Sigmoid colon (tissue), 6 donors: ENCODE measurements at regions not wholly inside any gene's neighbourhood (a gene's known extent, or its start where the extent isn't known, plus 50 kb on each side); places are given as distances from the start of the nearest gene placed in this dataset.

ENCODE experiments used
- DNase-seq: peaks from one replicate; pipeline ENCODE4 v3.0.0-alpha.2; 2019
- H3K27ac ChIP-seq, 4 donors: fragments of 200-600 bp; sonication (generic); one replicate each; pipeline ENCODE4 v1.5.1; 2016 to 2019; ENCODE audit warnings: mild to moderate bottlenecking in 1 of 4
- H3K27me3 ChIP-seq, 3 donors: fragments of 200-600 bp; sonication (generic); one replicate each; pipeline ENCODE4 v1.5.1; 2019; ENCODE audit warnings: mild to moderate bottlenecking in 1 of 3
- H3K36me3 ChIP-seq, 4 donors: fragments of 200-600 bp; sonication (generic); one replicate each; pipeline ENCODE4 v1.5.1; 2016 to 2019
- H3K4me1 ChIP-seq, 4 donors: fragments of 200-600 bp; sonication (generic); one replicate each; pipeline ENCODE4 v1.5.1; 2017 to 2019
- H3K4me3 ChIP-seq, 4 donors: fragments of 200-600 bp; sonication (generic); one replicate each; pipeline ENCODE4 v1.5.1; 2017 to 2019; ENCODE audit warnings: mild to moderate bottlenecking in 2 of 4, moderate library complexity in 1 of 4
- H3K9me3 ChIP-seq, 4 donors: fragments of 200-600 bp in 3 of 4; sonication (generic) in 3 of 4; one replicate each; pipeline versions ENCODE4 v1.5.1 to v1.6.1; 2013 to 2019
- EP300 ChIP-seq, 4 donors: sonication (generic); formaldehyde crosslinking; IDR thresholded peaks; one replicate each; pipeline ENCODE4 v1.6.1; 2017; ENCODE audit warnings: antibody characterized with exemption in 4 of 4
- POLR2A ChIP-seq, 2 donors: fragments of 450-650 bp; IDR thresholded peaks; one replicate each; pipeline ENCODE4 v1.6.1; 2016; ENCODE audit warnings: antibody characterized with exemption in 2 of 2, mild to moderate bottlenecking in 2 of 2, moderate library complexity in 2 of 2
- POLR2AphosphoS5 ChIP-seq, 4 donors: sonication (generic); formaldehyde crosslinking; IDR thresholded peaks; one replicate each; pipeline ENCODE4 v1.6.1; 2017; ENCODE audit warnings: antibody characterized with exemption in 4 of 4
- WGBS, 2 donors: extraction: QIAGEN DNeasy Blood & Tissue Kit; methylation state at CpG; one replicate each; pipeline ENCODE4 v1.1.7; 2013; 5-methylcytosine and 5-hydroxymethylcytosine counted together
- intact Hi-C: fragments of 100-400 bp; cut with DNase I; formaldehyde crosslinking; loops from one replicate; pipeline ENCODE4 v1.15.1; 2023
- TF ChIP-seq, protein P1 (sequence below), 4 experiments: fragments of 450-650 bp in 3 of 4; fragments of 200-600 bp in 1 of 4; IDR thresholded peaks; one replicate each; pipeline ENCODE4 v1.5.1; 2016 to 2019; ENCODE audit warnings: antibody characterized with exemption in 4 of 4, mild to moderate bottlenecking in 3 of 4, moderate library complexity in 2 of 4
- donor health status: healthy with polysubstance abuse.
- donor health status: healthy.

DNA sequence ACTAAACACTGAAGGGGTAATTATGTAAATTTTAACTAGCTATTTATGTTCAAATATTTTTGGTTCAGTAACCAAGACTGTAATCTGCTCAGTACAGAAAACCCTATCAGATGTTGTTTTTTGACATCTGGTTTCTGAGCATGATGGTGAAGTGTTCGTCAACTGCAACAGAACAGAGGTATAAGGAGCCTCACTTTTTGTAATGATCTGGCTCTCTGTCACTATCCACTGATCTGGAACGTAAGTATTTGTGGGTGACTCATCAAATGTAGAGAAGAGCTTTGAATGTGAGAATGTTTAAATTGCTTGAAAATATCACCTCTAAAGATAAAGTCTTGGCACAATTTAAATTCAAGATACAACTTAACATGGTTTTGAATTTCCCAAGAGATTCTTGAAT, 213.6 kb upstream of the FAM98A start:
- TF ChIP-seq, protein P1, sequence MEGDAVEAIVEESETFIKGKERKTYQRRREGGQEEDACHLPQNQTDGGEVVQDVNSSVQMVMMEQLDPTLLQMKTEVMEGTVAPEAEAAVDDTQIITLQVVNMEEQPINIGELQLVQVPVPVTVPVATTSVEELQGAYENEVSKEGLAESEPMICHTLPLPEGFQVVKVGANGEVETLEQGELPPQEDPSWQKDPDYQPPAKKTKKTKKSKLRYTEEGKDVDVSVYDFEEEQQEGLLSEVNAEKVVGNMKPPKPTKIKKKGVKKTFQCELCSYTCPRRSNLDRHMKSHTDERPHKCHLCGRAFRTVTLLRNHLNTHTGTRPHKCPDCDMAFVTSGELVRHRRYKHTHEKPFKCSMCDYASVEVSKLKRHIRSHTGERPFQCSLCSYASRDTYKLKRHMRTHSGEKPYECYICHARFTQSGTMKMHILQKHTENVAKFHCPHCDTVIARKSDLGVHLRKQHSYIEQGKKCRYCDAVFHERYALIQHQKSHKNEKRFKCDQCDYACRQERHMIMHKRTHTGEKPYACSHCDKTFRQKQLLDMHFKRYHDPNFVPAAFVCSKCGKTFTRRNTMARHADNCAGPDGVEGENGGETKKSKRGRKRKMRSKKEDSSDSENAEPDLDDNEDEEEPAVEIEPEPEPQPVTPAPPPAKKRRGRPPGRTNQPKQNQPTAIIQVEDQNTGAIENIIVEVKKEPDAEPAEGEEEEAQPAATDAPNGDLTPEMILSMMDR (IDR thresholded peaks at IDR 0.05): no peak
- no peak for TF ChIP-seq EP300 (IDR thresholded peaks at IDR 0.05)
- TF ChIP-seq POLR2AphosphoS5 (IDR thresholded peaks at IDR 0.05): no peak
- no peak for TF ChIP-seq POLR2A (IDR thresholded peaks at IDR 0.05)
- 79 to 80% methylated on average over 2 of the region's 2 CpGs for WGBS, 2 donors
- Histone ChIP-seq H3K9me3 (no peaks in the 10 kb centered on the region), H3K27me3 (no peaks in the 10 kb centered on the region), H3K27ac (no peak overlapping the region), H3K4me1 (no peaks in the 10 kb centered on the region), H3K4me3 (no peak overlapping the region), H3K36me3 (no peaks in the 10 kb centered on the region)
- DNase-seq: no peak
- intact Hi-C loops: no loop called here

DNA sequence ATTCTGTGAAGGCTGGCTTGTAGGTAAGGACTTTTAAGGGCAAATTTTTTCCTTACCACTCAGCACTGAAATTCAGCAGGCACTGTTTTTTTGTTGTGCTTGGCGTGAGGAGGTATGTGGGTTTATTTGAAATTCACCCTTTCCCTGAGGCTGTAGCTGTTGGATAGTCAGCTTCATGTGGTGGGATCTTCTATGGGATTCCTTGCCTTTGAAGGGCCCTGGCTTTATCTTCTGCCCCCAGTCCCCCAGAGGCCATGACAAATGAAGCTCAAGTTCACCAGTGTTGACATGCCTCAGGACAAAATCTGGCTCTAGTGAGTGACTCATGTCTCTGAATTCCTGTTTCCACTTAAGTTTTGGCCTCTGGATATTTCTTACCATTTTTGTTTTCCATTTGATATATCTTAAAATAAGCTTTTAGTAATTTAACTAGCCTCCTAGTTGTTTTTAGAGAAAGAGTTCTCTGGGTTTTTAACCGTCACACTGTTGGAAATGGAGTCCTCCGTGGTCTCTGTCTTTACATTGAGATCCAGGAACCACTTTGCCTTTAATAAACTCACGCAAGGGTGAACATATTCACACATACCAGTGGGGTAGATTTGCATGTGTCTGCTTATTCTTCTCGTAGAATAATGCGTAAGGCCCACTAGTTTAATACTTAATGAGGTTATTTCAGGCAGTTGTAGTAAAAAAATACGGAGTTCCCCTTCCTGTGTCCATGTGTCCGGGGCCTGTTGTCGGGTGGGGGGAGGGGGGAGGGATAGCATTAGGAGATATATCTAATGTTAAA, 211.1 kb upstream of the FAM98A start:
- Histone ChIP-seq H3K27ac (no peak overlapping the region), H3K9me3 (no peaks in the 10 kb centered on the region), H3K27me3 (no peaks in the 10 kb centered on the region), H3K4me3 (no peak overlapping the region), H3K4me1 (no peaks in the 10 kb centered on the region), H3K36me3 (no peaks in the 10 kb centered on the region)
- intact Hi-C loops: no loop called here
- TF ChIP-seq POLR2A (IDR thresholded peaks at IDR 0.05) (no peak), EP300 (IDR thresholded peaks at IDR 0.05) (no peak), POLR2AphosphoS5 (IDR thresholded peaks at IDR 0.05) (no peak)
- TF ChIP-seq, protein P1 (IDR thresholded peaks at IDR 0.05): no peak
- no peak for DNase-seq
- WGBS, 2 donors: 82 to 85% methylated on average over 9 of the region's 9 CpGs

DNA sequence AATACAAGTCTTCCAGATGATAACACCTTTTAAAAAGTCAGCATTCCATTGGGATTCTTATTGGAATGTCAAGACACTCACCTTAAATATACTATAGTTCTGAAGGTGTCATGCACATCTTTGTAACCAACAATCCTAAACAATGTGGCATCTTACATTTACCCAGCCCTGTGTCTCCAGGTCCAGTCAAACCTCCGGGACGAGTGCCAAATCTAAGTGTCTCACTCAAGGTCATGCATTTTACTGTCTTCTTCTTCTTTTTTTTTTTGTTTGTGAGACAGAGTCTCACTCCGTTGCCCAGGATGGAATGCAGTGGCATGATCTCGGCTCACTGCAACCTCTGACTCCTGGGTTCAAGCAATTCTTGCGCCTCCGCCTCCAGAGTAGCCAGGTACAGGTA, 206.9 kb upstream of the FAM98A start:
- H3K9me3 ChIP-seq: peaks cover 0 to 4% (median 0%) of the 10 kb centered on the region in 4 donors
- no peaks in the 10 kb centered on the region for H3K36me3 ChIP-seq
- no peaks in the 10 kb centered on the region for H3K27me3 ChIP-seq
- no peak overlapping the region for H3K27ac ChIP-seq
- H3K4me3 ChIP-seq: no peak overlapping the region
- WGBS, 2 donors: 74 to 75% methylated on average over 6 of the region's 6 CpGs
- TF ChIP-seq, protein P1 (IDR thresholded peaks at IDR 0.05): no peak
- TF ChIP-seq POLR2AphosphoS5 (IDR thresholded peaks at IDR 0.05): no peak
- TF ChIP-seq EP300 (IDR thresholded peaks at IDR 0.05): no peak
- TF ChIP-seq POLR2A (IDR thresholded peaks at IDR 0.05): no peak
- no peaks in the 10 kb centered on the region for H3K4me1 ChIP-seq
- no peak for DNase-seq
- intact Hi-C loops: no loop called here

DNA sequence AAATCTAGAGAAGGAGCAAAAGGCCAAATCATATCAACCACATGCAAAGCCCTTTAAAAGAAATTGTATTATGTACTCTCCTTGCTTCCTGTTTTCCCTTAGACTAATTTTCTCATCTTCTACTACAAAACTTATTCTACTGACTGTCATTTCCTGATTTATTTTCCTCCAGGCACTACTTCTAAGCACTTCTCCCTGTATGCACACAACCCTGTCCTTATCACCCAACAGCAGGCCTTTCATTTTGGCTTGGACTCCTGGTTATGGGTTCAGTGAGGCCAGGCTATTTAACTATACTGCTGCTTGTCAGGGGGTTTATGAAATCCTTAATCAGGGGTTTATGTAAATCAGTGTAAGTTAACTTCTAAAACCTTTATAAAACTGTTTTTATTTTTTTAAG, 205.1 kb upstream of the FAM98A start:
- Histone ChIP-seq H3K4me1 (no peaks in the 10 kb centered on the region), H3K27me3 (no peaks in the 10 kb centered on the region), H3K36me3 (no peaks in the 10 kb centered on the region), H3K4me3 (no peak overlapping the region), H3K9me3 (peaks cover 0 to 5% (median 0%) of the 10 kb centered on the region in 4 donors), H3K27ac (no peak overlapping the region)
- TF ChIP-seq POLR2A (IDR thresholded peaks at IDR 0.05) (no peak), EP300 (IDR thresholded peaks at IDR 0.05) (no peak), POLR2AphosphoS5 (IDR thresholded peaks at IDR 0.05) (no peak)
- TF ChIP-seq, protein P1 (IDR thresholded peaks at IDR 0.05): no peak
- intact Hi-C loops: no loop called here
- DNase-seq: no peak

DNA sequence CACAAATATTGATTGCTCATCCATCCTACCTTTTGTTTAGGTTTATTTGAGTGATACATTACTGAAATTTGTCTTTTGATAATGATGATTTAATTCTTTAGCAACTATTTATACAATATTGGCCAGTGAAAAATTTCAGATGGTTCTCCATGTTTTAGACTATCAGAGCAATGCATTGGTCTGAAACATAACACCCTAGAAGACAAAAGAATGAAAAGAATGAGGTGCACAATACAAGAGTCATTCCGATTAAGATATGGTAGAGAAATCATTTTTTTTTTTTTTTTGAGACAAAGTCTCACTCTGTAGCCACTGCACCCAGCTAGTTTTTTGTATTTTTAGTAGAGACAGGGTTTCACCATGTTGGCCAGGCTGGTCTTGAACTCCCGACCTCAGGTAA, 197.4 kb upstream of the FAM98A start:
- Histone ChIP-seq H3K9me3 (peaks cover 0 to 5% (median 0%) of the 10 kb centered on the region in 4 donors), H3K27ac (no peak overlapping the region), H3K27me3 (no peaks in the 10 kb centered on the region), H3K36me3 (no peaks in the 10 kb centered on the region), H3K4me3 (no peak overlapping the region), H3K4me1 (no peaks in the 10 kb centered on the region)
- DNase-seq: no peak
- intact Hi-C loops: no loop called here
- TF ChIP-seq, protein P1 (IDR thresholded peaks at IDR 0.05): no peak
- TF ChIP-seq EP300 (IDR thresholded peaks at IDR 0.05): no peak
- no peak for TF ChIP-seq POLR2AphosphoS5 (IDR thresholded peaks at IDR 0.05)
- no peak for TF ChIP-seq POLR2A (IDR thresholded peaks at IDR 0.05)
- WGBS, 2 donors: 89 to 93% methylated on average over 2 of the region's 2 CpGs
